MM.1S (cell line): ENCODE measurements at regions not wholly inside any gene's neighbourhood (a gene's known extent, or its start where the extent isn't known, plus 50 kb on each side); places are given as distances from the start of the nearest gene placed in this dataset.

Experiments used
- CTCF ChIP-seq: fragments of 300-600 bp; sonication (generic); IDR thresholded peaks from 2 replicates; pipeline ENCODE4 v1.5.1; 2016; ENCODE audit warnings: antibody characterized with exemption, low read length, mixed read lengths
- EZH2phosphoT487 ChIP-seq: fragments of 300-600 bp; sonication (generic); IDR thresholded peaks from 2 replicates; pipeline ENCODE4 v1.6.1; 2018; ENCODE audit warnings: antibody characterized with exemption, low read length

GRCh38 chr4:100876546-100876945, 358.7 kb upstream of the EMCN start:
- TF ChIP-seq CTCF (no peak), EZH2phosphoT487 (no peak)
